NCI-H446 (cell line): ENCODE measurements at regions not wholly inside any gene's neighbourhood (a gene's known extent, or its start where the extent isn't known, plus 50 kb on each side); places are given as distances from the start of the nearest gene placed in this dataset.
A peak's percentile ranks its signal among the peaks of the same experiment; 100 is the strongest.

Source experiments
- DNase-seq, 2 experiments: peaks; one replicate each; lab custom pipeline; 2025; lab: John Stamatoyannopoulos, UW

- no peak for DNase-seq
Observed at GRCh38 chr20:51335329-51335841, 207.1 kb downstream of the NFATC2 start.

- DNase-seq = no peak
Observed at GRCh38 chr20:51334609-51335008, 207.9 kb downstream of the NFATC2 start.

GRCh38 chr20:51333971-51334370 is 208.5 kb downstream of the NFATC2 start:
- DNase-seq = no peak

- DNase-seq = no peak
Observed at GRCh38 chr20:51333446-51333845, 209.1 kb downstream of the NFATC2 start.

GRCh38 chr20:51331481-51331880 is 211.0 kb downstream of the NFATC2 start:
- peak in 1 of 2 experiments; percentile 37 for DNase-seq

GRCh38 chr20:51329845-51330244 is 212.7 kb downstream of the NFATC2 start:
- DNase-seq = no peak

DNA sequence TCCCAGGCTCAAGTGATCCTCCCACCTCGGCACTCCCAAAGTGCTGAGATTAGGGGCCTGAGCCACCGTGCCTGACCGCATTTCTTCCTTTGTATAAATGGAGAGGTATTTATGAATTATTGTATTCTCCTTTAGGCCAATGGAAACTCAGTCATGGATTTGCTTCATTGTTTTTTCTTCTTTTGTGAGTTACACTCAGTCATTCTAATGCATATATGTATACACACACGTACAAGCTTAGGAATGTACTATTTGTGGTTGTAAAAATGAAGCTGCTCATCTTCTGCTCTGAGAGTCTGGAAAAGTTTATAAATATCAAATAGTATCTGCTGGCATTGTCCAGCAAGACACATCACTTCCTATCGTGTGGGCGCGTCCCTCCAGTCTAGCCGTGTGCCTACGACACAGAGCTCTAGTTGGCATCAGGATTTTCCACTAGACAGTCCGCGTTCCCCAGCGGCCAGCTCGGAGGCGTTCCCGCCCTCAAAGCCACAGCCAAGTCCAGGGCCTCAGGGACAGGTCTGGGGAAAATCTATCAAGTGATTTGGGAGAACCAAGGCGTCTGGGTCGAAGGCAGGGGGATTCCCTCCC is 215.2 kb downstream of the NFATC2 start:
- DNase-seq = no peak

DNA sequence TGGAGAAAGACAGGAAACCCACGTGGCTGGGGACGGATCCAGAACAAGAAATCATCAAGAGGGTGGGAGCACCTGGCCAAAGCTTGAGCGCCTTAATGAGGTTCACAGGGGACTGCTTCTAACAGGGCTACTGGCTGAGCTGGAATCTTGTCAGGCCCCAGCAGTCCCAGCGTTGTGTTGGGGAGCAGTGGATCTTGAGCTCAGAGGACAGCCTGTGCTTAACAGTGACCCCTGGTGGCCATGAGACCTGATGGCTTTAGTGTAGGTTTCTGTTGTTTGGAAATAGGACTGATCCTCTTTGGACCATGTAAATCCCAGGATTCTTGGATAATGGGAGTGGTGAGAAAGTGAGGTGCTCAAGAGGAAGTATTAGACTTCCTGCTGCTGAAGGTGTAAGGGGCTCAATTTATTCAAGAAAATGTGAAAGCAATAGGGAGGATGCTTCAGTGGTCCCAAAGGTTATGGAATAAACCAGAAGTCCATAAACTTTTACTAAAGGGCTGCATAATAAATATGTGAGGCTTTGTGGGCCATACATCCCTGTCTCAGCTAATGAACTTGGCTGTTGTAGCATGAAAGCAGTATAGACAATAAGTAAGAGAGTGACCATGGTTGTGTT is 216.2 kb downstream of the NFATC2 start:
- no peak for DNase-seq

GRCh38 chr20:51322164-51322707 is 220.3 kb downstream of the NFATC2 start:
- no peak for DNase-seq

GRCh38 chr20:51321343-51322163 is 221.0 kb downstream of the NFATC2 start:
- DNase-seq = no peak

- no peak for DNase-seq
Observed at GRCh38 chr20:51319522-51319921, 223.0 kb downstream of the NFATC2 start.

- DNase-seq = peak in 1 of 2 experiments; percentile 25
Observed at GRCh38 chr20:51318058-51318949, 224.2 kb downstream of the NFATC2 start.

- DNase-seq = no peak
Observed at GRCh38 chr20:51315390-51315789, 227.1 kb downstream of the NFATC2 start.

- DNase-seq = no peak
Observed at GRCh38 chr20:51313358-51313827, 229.1 kb downstream of the NFATC2 start.

DNA sequence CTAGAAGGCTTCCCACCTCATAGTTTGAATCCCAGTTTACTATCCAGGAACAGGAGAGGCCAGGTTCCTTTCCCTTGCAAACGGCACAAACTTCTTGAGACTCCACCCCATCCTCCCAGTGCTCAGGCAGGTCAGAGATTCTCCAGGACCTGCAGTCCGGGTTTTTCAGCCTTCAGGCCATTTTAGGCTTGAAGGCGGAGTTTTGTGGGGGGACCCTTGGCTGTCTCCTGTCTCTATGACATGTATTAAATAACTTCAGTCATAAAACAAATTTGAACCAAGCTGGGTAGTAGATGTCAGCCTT is 230.1 kb downstream of the NFATC2 start:
- DNase-seq = no peak

GRCh38 chr20:51311636-51312479 is 230.7 kb downstream of the NFATC2 start:
- DNase-seq = no peak

- DNase-seq = no peak
Observed at GRCh38 chr20:51310216-51310615, 232.3 kb downstream of the NFATC2 start.

DNA sequence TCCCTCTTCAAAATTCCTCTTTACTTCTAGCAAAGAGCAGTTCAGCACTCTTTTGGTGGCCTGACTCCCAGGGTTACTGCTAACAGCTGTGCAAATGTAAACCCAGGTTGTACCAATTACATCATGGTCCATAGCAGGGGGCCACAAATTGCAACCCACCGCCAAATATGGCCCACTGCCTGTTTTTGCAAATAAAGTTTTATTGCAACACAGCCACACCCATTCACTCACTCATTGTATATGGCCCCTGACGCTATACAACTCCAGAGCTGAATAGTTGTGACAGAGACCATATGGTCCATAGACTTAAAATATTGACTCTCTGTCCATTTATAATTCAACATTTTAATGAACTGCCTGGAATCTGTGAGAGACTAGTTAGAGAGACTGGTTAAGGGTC is 233.4 kb downstream of the NFATC2 start:
- DNase-seq = no peak

DNA sequence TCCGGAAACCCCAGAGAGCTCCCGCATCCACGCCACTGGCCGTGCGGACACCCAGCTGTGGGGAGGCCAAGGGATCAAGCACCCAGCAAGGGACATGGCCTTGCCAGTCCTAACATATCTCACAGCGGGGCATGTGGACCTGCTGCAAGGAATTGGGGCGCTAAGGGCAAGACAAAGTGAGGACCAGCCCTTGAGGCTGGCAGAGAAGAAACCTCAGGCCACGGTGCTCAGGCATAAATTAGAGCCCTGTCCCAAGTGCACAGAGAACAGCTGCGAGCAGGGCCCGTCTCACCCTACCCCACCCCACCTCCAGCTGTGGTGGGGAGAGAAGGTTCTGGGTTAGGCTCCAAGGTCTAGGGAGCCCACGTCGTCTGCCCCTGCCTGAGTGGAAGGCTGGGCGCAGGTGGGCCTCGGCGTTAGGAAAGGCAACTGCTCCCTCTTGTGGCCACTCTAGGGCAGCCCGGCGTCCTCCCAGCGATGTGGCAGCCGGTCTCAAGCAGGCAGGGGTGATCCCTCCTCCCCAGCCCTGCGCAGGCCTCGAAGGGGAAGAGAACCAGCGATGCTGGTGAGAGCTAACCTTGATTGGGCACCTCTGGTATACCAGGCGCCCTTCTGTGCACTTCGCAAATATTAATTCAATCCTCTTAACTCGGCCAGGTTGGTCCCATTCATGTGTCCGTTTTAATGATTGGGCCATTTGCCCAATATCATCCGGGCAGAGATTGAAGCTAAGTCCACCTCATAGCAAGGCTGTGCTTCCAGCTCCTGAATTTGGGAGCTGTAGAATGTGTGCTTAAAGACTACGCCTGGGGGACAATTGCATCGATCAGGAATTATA is 235.8 kb downstream of the NFATC2 start:
- DNase-seq = peak; percentile 54 to 80

DNA sequence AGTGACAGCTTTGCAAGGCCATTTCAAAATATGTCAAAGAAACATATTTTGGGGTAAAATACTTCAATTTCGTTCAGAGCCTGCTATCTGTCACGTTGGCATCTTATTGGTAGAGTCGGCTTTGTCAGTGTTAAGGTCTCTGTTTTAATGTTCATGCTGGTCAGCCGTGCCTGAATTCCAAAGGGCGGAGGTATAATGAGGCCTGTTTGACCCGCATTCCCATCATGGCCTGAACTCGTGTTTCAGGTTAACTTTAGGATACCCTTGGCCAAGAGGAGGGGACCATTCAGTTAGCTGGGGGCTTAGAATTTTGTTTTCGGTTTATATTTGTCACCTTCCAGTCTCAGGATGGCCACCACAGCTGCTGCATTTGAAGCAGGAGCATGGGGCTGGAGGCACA is 236.4 kb downstream of the NFATC2 start:
- DNase-seq = no peak
